Activated CD4-positive, alpha-beta memory T cell treated with anti-CD3 and anti-CD28 coated beads, Interleukin-2, amount 10 ng/mL, durations not matched to agents 7 days and 5 days (primary cell): ENCODE measurements at regions not wholly inside any gene's neighbourhood (a gene's known extent, or its start where the extent isn't known, plus 50 kb on each side); places are given as distances from the start of the nearest gene placed in this dataset.

ENCODE experiments used
- CTCF ChIA-PET: fragments of 350-600 bp; sonication (Branson Sonifier 250); formaldehyde crosslinking; loops from one replicate; lab custom pipeline; 2021; ENCODE audit warnings: antibody characterized with exemption, inconsistent platforms; lab: Charles Lee
- POLR2A ChIA-PET: fragments of 350-600 bp; sonication (Branson Sonifier 250); formaldehyde crosslinking; loops from one replicate; lab custom pipeline; 2021; ENCODE audit warnings: antibody characterized with exemption; lab: Charles Lee
- DNase-seq: peaks from one replicate; pipeline ENCODE4 v3.0.0-alpha.2; 2020
- H3K27ac Mint-ChIP-seq: one replicate; pipeline ENCODE4 v1.8.0; 2021; ENCODE audit warnings: mild to moderate bottlenecking, mixed read lengths
- H3K27me3 Mint-ChIP-seq: one replicate; pipeline ENCODE4 v1.8.0; 2021; ENCODE audit warnings: mixed read lengths
- H3K36me3 Mint-ChIP-seq: one replicate; pipeline ENCODE4 v1.8.0; 2021; ENCODE audit warnings: low read depth, mixed read lengths
- H3K4me1 Mint-ChIP-seq: one replicate; pipeline ENCODE4 v1.8.0; 2021; ENCODE audit warnings: mixed read lengths
- H3K4me3 Mint-ChIP-seq: one replicate; pipeline ENCODE4 v1.8.0; 2021; ENCODE audit warnings: mild to moderate bottlenecking, mixed read lengths
- H3K9me3 Mint-ChIP-seq: one replicate; pipeline ENCODE4 v1.8.0; 2021; ENCODE audit warnings: mixed read lengths

DNA sequence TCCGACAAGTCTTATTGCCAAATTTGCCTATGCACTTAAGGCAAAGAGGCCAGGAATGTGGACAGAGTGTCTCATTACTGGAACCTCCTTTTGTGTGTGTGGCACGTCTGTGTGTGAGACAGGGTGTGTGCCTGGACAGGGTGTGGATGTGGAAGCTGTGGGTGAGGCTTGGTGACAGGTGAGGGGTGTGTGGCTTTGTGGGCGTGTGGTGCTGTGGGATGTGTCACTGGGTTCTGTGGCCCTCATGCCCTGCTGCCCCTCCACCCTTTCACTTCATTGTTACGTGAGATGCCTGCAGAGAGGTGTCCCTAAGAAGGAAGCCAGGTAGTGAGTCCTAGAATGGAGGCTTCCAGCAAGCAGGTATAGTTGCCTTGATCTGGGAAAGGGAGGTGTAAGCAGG, 244.0 kb upstream of the CHRNA7 start:
- no peak overlapping the region for H3K27ac Mint-ChIP-seq
- no peaks in the 10 kb centered on the region for H3K36me3 Mint-ChIP-seq
- no peaks in the 10 kb centered on the region for H3K9me3 Mint-ChIP-seq
- H3K4me1 Mint-ChIP-seq: no peaks in the 10 kb centered on the region
- no peak for DNase-seq
- CTCF ChIA-PET: no interaction called here
- POLR2A ChIA-PET: no interaction called here
- peaks cover 3% of the 10 kb centered on the region for H3K27me3 Mint-ChIP-seq
- no peak overlapping the region for H3K4me3 Mint-ChIP-seq

GRCh38 chr15:31788104-31788503, 242.2 kb upstream of the CHRNA7 start:
- no peak for DNase-seq
- ChIA-PET CTCF (no interaction called here), POLR2A (no interaction called here)
- no peaks in the 10 kb centered on the region for H3K36me3 Mint-ChIP-seq
- H3K9me3 Mint-ChIP-seq: no peaks in the 10 kb centered on the region
- no peak overlapping the region for H3K27ac Mint-ChIP-seq
- no peaks in the 10 kb centered on the region for H3K4me1 Mint-ChIP-seq
- H3K4me3 Mint-ChIP-seq: no peak overlapping the region
- peaks cover 3% of the 10 kb centered on the region for H3K27me3 Mint-ChIP-seq

DNA sequence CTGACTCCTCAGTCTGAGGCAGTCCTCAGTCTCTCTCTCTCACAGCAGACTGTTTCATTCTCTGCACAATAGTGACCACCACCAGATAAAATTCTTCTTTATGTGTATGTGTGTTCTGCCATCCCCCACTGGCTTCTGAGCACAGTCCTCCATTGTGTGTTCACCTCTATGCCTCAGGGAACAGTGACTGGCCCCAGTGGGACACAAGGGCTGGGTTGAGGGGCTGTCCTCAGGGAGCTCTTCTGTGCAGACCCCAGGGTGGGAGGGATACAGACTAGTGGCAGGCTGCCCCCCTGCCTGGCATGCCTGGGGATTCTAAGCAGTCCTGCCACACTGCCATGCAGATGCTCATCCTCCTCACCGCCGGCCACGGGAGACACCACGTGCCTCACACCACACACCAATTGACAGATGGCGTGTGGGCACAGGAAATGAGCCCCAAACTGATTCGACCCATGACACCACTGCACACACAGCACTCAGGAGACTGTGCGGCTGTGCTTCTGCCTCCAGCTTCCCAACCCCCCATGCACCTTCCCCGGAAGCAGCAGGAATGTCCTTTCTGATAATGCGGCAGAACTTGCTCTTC, 237.6 kb upstream of the CHRNA7 start:
- H3K4me1 Mint-ChIP-seq: no peaks in the 10 kb centered on the region
- no peaks in the 10 kb centered on the region for H3K36me3 Mint-ChIP-seq
- no peak overlapping the region for H3K27ac Mint-ChIP-seq
- no peaks in the 10 kb centered on the region for H3K9me3 Mint-ChIP-seq
- H3K27me3 Mint-ChIP-seq: no peaks in the 10 kb centered on the region
- POLR2A ChIA-PET: no interaction called here
- DNase-seq: no peak
- H3K4me3 Mint-ChIP-seq: no peak overlapping the region
- CTCF ChIA-PET: no interaction called here

GRCh38 chr15:31799319-31799714, 231.0 kb upstream of the CHRNA7 start:
- no peaks in the 10 kb centered on the region for H3K9me3 Mint-ChIP-seq
- no peaks in the 10 kb centered on the region for H3K36me3 Mint-ChIP-seq
- CTCF ChIA-PET: no interaction called here
- peaks cover 2% of the 10 kb centered on the region for H3K27me3 Mint-ChIP-seq
- no peaks in the 10 kb centered on the region for H3K4me1 Mint-ChIP-seq
- POLR2A ChIA-PET: no interaction called here
- DNase-seq: no peak
- no peak overlapping the region for H3K4me3 Mint-ChIP-seq
- no peak overlapping the region for H3K27ac Mint-ChIP-seq

DNA sequence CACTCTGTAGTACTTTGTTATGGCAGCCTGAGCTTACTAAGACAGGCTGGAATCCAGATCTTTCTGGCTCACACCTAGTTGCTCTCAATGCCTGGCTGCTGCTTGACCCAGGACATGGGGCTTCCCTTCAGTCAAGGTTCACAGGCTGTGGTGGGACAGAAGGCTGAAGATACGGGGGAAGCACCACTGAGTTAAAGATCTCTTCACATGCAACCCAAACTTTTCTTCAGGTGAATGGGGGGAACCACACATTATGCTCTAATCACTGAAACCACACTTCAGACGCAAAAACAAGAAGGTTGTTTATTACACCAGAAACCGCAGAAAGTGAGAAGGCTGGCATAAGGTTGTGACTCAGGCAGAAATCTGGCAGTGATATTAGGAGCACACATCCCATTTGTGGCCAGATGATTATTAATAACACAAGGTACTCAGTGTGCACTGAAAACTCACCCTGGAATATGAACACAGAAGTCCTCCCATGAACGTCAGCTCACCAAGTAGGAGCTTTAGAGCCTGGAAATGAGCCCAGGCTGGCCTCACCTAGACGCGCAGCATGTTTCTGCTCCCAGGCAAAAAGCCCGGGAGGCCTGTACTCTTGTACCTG, 230.5 kb upstream of the CHRNA7 start:
- no peak for DNase-seq
- Mint-ChIP-seq H3K27ac (no peak overlapping the region), H3K36me3 (no peaks in the 10 kb centered on the region), H3K9me3 (no peaks in the 10 kb centered on the region), H3K4me3 (no peak overlapping the region), H3K4me1 (no peaks in the 10 kb centered on the region), H3K27me3 (peaks cover 2% of the 10 kb centered on the region)
- CTCF ChIA-PET: no interaction called here
- POLR2A ChIA-PET: no interaction called here

DNA sequence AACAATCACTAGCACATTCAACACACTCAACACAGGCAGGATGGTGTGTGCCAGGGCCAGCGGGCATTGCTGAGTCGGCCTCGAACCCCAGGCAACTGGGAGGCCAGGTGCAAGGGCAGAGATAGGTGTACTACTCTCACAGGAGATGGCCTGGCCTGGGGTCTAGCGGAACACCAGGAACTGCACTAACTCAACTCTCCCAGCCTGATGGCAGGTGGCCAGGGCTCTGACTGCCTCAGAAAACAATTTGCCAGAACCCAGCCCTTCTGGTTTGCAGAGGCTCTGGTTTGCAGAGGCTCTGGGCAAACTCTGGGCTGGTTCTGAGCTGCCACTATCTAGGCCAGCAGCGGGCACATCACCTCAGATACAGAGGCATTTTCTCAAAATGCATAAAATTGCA, 229.2 kb upstream of the CHRNA7 start:
- CTCF ChIA-PET: no interaction called here
- H3K36me3 Mint-ChIP-seq: no peaks in the 10 kb centered on the region
- H3K4me1 Mint-ChIP-seq: no peaks in the 10 kb centered on the region
- no peaks in the 10 kb centered on the region for H3K9me3 Mint-ChIP-seq
- H3K27ac Mint-ChIP-seq: no peak overlapping the region
- no peak for DNase-seq
- no peak overlapping the region for H3K4me3 Mint-ChIP-seq
- POLR2A ChIA-PET: no interaction called here
- peaks cover 2% of the 10 kb centered on the region for H3K27me3 Mint-ChIP-seq

- no peak overlapping the region for H3K27ac Mint-ChIP-seq
- H3K9me3 Mint-ChIP-seq: no peaks in the 10 kb centered on the region
- H3K27me3 Mint-ChIP-seq: peaks cover 2% of the 10 kb centered on the region
- ChIA-PET POLR2A (no interaction called here), CTCF (no interaction called here)
- H3K4me1 Mint-ChIP-seq: no peaks in the 10 kb centered on the region
- no peak overlapping the region for H3K4me3 Mint-ChIP-seq
- no peak for DNase-seq
- no peaks in the 10 kb centered on the region for H3K36me3 Mint-ChIP-seq
Observed at GRCh38 chr15:31802761-31803160, 227.6 kb upstream of the CHRNA7 start.

GRCh38 chr15:31803388-31803884, 226.9 kb upstream of the CHRNA7 start:
- Mint-ChIP-seq H3K27me3 (peaks cover 2% of the 10 kb centered on the region), H3K9me3 (no peaks in the 10 kb centered on the region), H3K27ac (no peak overlapping the region), H3K4me3 (no peak overlapping the region), H3K4me1 (no peaks in the 10 kb centered on the region), H3K36me3 (no peaks in the 10 kb centered on the region)
- CTCF ChIA-PET: no interaction called here
- POLR2A ChIA-PET: no interaction called here
- no peak for DNase-seq

GRCh38 chr15:31805090-31805662, 225.1 kb upstream of the CHRNA7 start:
- no peak overlapping the region for H3K27ac Mint-ChIP-seq
- no peaks in the 10 kb centered on the region for H3K4me1 Mint-ChIP-seq
- DNase-seq: no peak
- CTCF ChIA-PET: no interaction called here
- no peaks in the 10 kb centered on the region for H3K36me3 Mint-ChIP-seq
- peaks cover 2% of the 10 kb centered on the region for H3K27me3 Mint-ChIP-seq
- no peak overlapping the region for H3K4me3 Mint-ChIP-seq
- POLR2A ChIA-PET: no interaction called here
- no peaks in the 10 kb centered on the region for H3K9me3 Mint-ChIP-seq

GRCh38 chr15:31806106-31806505, 224.2 kb upstream of the CHRNA7 start:
- Mint-ChIP-seq H3K36me3 (no peaks in the 10 kb centered on the region), H3K9me3 (no peaks in the 10 kb centered on the region), H3K4me1 (no peaks in the 10 kb centered on the region), H3K27ac (no peak overlapping the region), H3K27me3 (peaks cover 2% of the 10 kb centered on the region), H3K4me3 (no peak overlapping the region)
- POLR2A ChIA-PET: no interaction called here
- no peak for DNase-seq
- CTCF ChIA-PET: interaction anchor here (1.2 kb wide), 1 partner anchor 61 kb away, joined by 3 read pairs; no protein-coding TSS in a partner anchor

DNA sequence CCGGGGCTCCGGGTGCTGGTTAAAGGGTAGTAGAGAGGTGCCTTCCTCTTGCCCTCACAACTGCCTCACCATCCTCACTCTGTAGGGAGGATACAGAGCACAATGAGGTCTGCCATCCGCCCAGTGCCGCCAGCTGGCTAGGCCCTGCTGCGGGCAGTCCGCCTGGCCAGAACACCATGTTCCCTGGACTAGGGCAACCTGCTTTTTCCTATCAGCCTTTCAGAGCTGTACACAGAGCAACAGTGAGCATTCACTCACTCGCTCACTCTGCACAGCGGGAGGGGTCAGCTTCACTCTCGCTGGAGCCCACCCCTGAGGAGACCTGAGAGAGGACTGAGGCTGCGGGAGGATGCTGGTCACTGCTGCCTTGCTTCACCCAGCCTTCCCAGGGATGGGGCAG, 218.7 kb upstream of the CHRNA7 start:
- POLR2A ChIA-PET: no interaction called here
- H3K36me3 Mint-ChIP-seq: no peaks in the 10 kb centered on the region
- H3K27me3 Mint-ChIP-seq: no peaks in the 10 kb centered on the region
- CTCF ChIA-PET: interaction anchor here (0.6 kb wide), 1 partner anchor 73 kb away, joined by 3 read pairs; no protein-coding TSS in a partner anchor
- H3K9me3 Mint-ChIP-seq: no peaks in the 10 kb centered on the region
- no peak overlapping the region for H3K4me3 Mint-ChIP-seq
- no peak overlapping the region for H3K27ac Mint-ChIP-seq
- DNase-seq: no peak
- no peaks in the 10 kb centered on the region for H3K4me1 Mint-ChIP-seq

DNA sequence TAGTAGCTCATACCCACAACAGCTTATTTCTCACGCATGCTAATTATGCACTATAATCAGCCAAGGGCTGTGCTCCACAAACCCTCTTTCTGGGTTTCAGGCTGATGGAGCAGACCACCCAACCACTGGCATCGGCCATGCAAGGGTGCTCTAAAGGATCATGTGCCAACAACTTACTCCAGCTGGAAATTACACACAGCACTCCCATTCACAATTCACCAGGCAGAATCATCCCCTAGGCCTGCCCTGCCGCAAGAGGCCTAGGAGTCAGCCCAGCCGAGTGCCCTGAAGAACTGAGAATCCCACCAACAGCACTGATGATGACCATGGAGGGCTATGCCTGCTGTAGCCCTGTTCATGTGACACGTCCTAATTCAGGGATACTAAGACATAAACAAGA, 216.2 kb upstream of the CHRNA7 start:
- ChIA-PET CTCF (no interaction called here), POLR2A (no interaction called here)
- Mint-ChIP-seq H3K4me3 (no peak overlapping the region), H3K36me3 (no peaks in the 10 kb centered on the region), H3K27ac (no peak overlapping the region), H3K4me1 (no peaks in the 10 kb centered on the region), H3K9me3 (no peaks in the 10 kb centered on the region), H3K27me3 (peaks cover 4% of the 10 kb centered on the region)
- DNase-seq: no peak

DNA sequence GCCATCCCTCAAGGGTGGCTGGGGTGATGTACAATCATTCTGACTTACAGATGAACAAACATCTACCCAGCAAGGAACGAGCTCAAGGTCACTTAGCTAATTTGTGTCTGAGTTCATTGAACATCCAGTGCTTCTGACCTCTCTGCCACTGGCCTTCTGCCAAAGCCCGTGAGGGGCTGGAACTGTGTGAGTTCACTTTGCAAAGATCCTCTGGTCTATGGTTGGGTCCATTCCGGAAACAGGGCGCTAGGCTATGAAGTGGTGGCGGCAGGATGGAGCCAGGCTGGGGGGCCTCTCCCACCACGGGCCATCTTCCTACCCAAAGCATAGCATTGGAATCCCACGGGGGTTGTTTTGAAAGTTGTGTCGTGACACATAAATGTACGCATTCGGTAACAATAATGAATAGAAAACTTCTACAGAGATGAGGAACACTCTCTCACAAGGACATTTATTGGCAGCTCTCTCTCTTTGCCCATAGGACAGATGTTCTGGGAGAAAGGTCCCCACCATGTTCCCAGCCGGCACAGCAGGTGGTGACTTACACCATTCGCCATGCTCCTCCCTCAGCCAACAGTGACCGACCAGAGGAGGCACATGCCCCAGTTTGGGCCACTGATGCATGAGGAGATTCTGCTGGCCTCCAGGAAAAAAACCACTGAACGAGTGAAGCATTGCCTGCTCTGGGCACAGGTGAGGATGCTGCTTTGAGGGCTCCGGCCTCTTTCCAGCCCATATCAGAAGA, 214.7 kb upstream of the CHRNA7 start:
- ChIA-PET CTCF (no interaction called here), POLR2A (no interaction called here)
- Mint-ChIP-seq H3K4me1 (no peaks in the 10 kb centered on the region), H3K4me3 (no peak overlapping the region), H3K27me3 (peaks cover 5% of the 10 kb centered on the region), H3K9me3 (no peaks in the 10 kb centered on the region), H3K36me3 (no peaks in the 10 kb centered on the region), H3K27ac (no peak overlapping the region)
- DNase-seq: no peak
